ENCODE measurements at regions not wholly inside any gene's neighbourhood (a gene's known extent, or its start where the extent isn't known, plus 50 kb on each side); places are given as distances from the start of the nearest gene placed in this dataset.
"Not testable (repeated sequence)": the region's sequence is repeated elsewhere in the genome, so short reads cannot be mapped to it uniquely, and the experiment has no call there.

- DNase-seq = no peak
These were observed 424.2 kb downstream of the TUSC1 start for GRCh38 chr9:25254051-25254450.

GRCh38 chr9:25241421-25241820, 436.8 kb downstream of the TUSC1 start:
- DNase-seq = no peak

- no peak for DNase-seq
These were observed 451.1 kb downstream of the TUSC1 start for GRCh38 chr9:25226901-25227686.

GRCh38 chr9:25225938-25226760, 452.1 kb downstream of the TUSC1 start:
- no peak for DNase-seq

GRCh38 chr9:25224996-25225395, 453.2 kb downstream of the TUSC1 start:
- DNase-seq = no peak

GRCh38 chr9:25224309-25224708, 453.9 kb downstream of the TUSC1 start:
- no peak for DNase-seq

GRCh38 chr9:25212361-25212760, 465.9 kb downstream of the TUSC1 start:
- no peak for DNase-seq

GRCh38 chr9:25207402-25208195, 470.6 kb downstream of the TUSC1 start:
- no peak for DNase-seq

GRCh38 chr9:25206027-25206426, 472.2 kb downstream of the TUSC1 start:
- no peak for DNase-seq

- DNase-seq = no peak
These were observed 473.0 kb downstream of the TUSC1 start for GRCh38 chr9:25205285-25205684.

- DNase-seq = no peak
These were observed 500.4 kb downstream of the TUSC1 start for GRCh38 chr9:25177858-25178257.

GRCh38 chr9:25129537-25129936, 548.7 kb downstream of the TUSC1 start:
- DNase-seq = no peak

GRCh38 chr9:25121811-25122210, 556.4 kb downstream of the TUSC1 start:
- DNase-seq = no peak

- DNase-seq = no peak
These were observed 559.2 kb downstream of the TUSC1 start for GRCh38 chr9:25119041-25119440.

- no peak for DNase-seq
These were observed 560.5 kb downstream of the TUSC1 start for GRCh38 chr9:25117791-25118190.

GRCh38 chr9:25102204-25102603, 556.5 kb upstream of the IZUMO3 start:
- not testable (repeated sequence) for DNase-seq

- DNase-seq = no peak
These were observed 548.8 kb upstream of the IZUMO3 start for GRCh38 chr9:25094518-25094917.

GRCh38 chr9:25078202-25078601, 532.5 kb upstream of the IZUMO3 start:
- DNase-seq = no peak

GRCh38 chr9:25048098-25048724, 502.5 kb upstream of the IZUMO3 start:
- DNase-seq = no peak

GRCh38 chr9:25045469-25045868, 499.8 kb upstream of the IZUMO3 start:
- DNase-seq = not testable (repeated sequence)

GRCh38 chr9:25029743-25030142, 484.0 kb upstream of the IZUMO3 start:
- no peak for DNase-seq

- no peak for DNase-seq
These were observed 480.0 kb upstream of the IZUMO3 start for GRCh38 chr9:25025686-25026085.

- DNase-seq = no peak
These were observed 479.5 kb upstream of the IZUMO3 start for GRCh38 chr9:25025156-25025555.

Measured in NCI-H1105 treated with DMSO at 0.1 percent for 48 hours (cell line).